ENCODE measurements at regions not wholly inside any gene's neighbourhood (a gene's known extent, or its start where the extent isn't known, plus 50 kb on each side); places are given as distances from the start of the nearest gene placed in this dataset.
"Not testable (repeated sequence)": the region's sequence is repeated elsewhere in the genome, so short reads cannot be mapped to it uniquely, and the experiment has no call there.

DNA sequence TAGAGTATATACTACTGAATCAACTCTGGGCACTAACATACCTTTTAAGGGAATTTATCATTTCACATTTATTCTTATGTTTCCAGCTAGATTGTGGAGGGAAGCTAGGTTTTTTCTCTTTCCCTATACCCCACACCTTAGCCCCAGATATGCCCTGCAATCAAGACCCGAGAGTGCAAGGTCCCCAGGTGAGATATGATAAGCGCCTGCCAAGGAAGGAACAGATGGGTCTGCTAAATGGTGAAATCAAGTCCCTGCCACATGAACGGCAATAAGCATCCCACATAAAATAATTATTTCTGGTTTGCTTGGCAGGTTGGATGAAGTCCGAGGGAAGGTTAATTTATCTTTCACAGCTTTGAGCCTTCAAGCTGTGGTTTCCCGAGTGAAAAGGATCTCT, 195.5 kb downstream of the TOX3 start:
- TF ChIP-seq, protein P1, sequence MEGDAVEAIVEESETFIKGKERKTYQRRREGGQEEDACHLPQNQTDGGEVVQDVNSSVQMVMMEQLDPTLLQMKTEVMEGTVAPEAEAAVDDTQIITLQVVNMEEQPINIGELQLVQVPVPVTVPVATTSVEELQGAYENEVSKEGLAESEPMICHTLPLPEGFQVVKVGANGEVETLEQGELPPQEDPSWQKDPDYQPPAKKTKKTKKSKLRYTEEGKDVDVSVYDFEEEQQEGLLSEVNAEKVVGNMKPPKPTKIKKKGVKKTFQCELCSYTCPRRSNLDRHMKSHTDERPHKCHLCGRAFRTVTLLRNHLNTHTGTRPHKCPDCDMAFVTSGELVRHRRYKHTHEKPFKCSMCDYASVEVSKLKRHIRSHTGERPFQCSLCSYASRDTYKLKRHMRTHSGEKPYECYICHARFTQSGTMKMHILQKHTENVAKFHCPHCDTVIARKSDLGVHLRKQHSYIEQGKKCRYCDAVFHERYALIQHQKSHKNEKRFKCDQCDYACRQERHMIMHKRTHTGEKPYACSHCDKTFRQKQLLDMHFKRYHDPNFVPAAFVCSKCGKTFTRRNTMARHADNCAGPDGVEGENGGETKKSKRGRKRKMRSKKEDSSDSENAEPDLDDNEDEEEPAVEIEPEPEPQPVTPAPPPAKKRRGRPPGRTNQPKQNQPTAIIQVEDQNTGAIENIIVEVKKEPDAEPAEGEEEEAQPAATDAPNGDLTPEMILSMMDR (conservative IDR thresholded peaks at IDR 0.05; ENCODE audit: low read depth, low read length), result no peak
- no peak for DNase-seq (ENCODE audit: low read depth)
- H3K4me3 ChIP-seq (ENCODE audit: low read depth, low read length), result no peak overlapping the region

DNA sequence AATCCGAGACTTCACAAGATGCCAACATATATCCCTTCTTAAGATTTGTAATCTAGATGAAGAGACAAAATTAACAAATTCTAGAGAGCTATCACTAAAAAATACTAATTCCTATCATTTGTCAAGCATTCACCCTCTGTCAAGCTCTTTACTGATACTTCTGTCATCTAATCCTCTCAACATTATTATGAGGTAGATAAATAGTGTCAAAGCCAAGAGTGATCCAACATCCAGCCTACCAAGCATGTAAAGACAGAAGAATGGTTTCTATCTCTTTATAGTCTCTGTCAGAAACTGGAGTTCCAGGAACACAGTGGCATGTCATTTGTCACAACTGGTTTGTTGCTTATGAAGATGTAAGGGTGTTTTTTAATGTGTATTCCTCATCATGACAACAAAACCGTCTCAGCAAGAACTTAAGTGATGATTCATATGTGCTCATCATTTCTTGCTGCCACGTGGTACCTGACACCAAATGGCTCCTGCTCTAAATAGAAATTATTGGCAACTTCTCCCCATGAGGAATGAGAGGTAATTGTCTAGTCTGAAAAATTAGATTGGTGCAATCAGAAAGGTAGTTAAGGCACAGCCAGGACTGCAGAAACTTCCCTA, 196.8 kb downstream of the TOX3 start:
- H3K4me3 ChIP-seq (ENCODE audit: low read depth, low read length), result no peak overlapping the region
- no peak for DNase-seq (ENCODE audit: low read depth)
- TF ChIP-seq, protein P1 (conservative IDR thresholded peaks at IDR 0.05; ENCODE audit: low read depth, low read length), result no peak

DNA sequence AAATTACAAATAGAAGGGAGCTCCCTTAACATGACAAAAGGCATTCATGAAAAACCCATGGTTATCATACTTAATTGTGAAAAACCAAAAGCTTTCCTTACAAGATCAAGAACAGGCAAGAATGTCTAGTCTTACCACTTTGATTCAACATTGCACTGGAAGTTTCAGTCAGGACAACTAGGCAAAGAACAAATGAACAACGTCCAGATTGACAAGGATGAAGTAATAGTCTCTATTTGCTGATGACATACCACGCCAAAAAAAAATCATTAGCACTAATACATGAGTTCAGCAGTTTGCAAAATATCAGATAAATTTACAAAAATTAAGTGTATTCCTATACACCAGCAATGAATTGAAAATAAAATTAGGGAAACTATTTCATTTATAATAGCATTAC, 200.2 kb downstream of the TOX3 start:
- no peak for DNase-seq (ENCODE audit: low read depth)
- TF ChIP-seq, protein P1 (conservative IDR thresholded peaks at IDR 0.05; ENCODE audit: low read depth, low read length), result no peak
- no peak overlapping the region for H3K4me3 ChIP-seq (ENCODE audit: low read depth, low read length)

DNA sequence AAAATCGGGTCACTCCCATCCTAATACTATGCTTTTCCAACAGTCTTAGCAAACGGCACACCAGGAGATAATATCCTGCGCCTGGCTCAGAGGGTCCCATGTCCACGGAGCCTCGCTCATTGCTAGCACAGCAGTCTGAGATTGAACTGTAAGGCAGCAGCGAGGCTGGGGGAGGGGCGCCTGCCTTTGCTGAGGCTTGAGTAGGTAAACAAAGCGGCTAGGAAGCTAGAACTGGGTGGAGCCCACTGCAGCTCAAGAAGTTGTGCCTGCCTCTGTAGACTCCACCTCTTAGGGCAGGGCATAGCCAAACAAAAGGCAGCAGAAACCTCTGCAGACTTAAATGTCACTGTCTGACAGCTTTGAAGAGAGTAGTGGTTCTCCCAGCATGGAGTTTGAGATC, 213.3 kb downstream of the TOX3 start:
- not testable (repeated sequence) for DNase-seq (ENCODE audit: low read depth); H3K4me3 ChIP-seq (ENCODE audit: low read depth, low read length)

DNA sequence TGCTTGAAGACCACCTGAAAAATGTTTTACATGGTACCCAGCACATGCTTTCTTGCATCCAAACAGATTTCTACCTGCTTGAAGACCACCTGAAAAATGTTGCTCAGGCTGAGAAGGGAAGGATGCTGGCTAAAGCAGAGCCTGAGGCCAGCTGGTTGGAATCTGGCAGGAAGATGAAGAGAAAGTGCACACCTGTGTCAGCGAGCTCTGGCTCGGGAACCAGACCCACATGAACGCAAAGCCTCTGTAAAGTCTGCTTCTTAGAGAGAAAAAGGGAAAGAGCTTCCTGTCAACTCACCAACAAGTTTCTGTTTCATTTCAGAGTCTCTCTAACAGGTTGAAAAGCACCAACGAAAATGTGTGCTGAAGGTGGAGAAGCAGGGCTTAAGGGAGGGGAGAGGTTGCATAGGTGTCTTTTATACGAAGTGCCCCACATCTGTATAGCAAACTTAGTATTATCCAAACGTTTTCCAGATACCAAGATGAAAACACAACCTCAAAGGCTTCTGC, 226.0 kb downstream of the TOX3 start:
- TF ChIP-seq, protein P1 (conservative IDR thresholded peaks at IDR 0.05; ENCODE audit: low read depth, low read length), result no peak

DNA sequence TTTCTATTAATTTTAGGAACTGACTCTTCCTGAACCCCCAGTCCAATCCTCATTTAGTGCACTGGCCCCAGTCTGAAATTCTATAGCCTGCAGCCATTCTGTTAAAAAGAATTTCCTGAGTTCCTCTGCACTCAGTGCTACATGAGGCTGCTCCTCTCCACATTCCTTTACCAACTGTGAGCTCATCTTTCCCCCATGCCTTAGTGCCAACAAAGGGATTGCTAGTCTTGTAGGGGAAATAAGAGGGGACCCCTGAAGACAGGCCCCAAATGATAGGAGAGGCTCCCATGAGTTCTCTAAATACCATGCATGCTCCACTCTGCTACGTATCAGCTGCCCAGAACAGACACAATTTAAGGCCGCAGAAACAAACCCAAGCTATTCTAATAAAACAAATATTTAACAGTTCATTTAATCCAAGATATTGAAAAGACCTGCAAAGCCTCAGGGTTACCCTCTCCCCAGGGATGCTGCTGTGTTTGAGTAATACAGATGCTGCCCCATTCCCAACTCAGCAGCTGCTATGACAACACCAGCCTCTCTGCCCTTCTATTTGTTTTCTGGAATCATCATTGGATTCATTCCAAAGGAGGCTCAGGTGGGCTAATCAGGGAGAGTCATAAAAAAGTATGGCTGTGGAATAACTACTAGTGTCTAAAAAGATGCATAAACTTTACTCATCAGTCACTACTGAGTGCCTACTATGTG, 228.5 kb downstream of the TOX3 start:
- DNase-seq (ENCODE audit: low read depth), result no peak
- TF ChIP-seq, protein P1 (conservative IDR thresholded peaks at IDR 0.05; ENCODE audit: low read depth, low read length), result no peak
- no peak overlapping the region for H3K4me3 ChIP-seq (ENCODE audit: low read depth, low read length)

More for the DNA sequence above, 226.0 kb downstream of the TOX3 start:
- DNase-seq (ENCODE audit: low read depth), result no peak
- H3K4me3 ChIP-seq (ENCODE audit: low read depth, low read length), result no peak overlapping the region

DNA sequence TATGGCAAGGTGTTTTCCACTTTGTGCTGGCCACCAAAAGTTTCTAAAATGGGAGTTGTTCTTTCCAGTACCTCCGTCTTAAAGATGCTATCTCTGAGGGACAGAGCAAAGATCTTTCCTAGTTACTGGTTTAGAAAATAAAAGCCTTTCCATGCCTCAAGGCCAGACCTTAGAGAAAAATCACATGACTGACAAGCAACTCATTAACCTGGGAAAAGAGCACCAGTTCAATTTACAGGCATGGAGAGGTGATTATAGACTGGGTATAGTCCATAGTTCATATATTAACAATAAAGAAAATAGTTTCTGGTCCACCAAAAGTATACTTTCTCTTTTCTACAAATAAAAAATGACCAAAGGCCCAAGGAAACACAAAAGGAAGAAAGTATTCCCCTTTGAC, 230.7 kb downstream of the TOX3 start:
- H3K4me3 ChIP-seq (ENCODE audit: low read depth, low read length), result no peak overlapping the region
- TF ChIP-seq, protein P1 (conservative IDR thresholded peaks at IDR 0.05; ENCODE audit: low read depth, low read length), result no peak
- DNase-seq (ENCODE audit: low read depth), result no peak

Data from epithelial cell of proximal tubule (primary cell).